Hematopoietic multipotent progenitor cell treated with erythropoietin and hydrocortisone succinate and interleukin-3 and kit ligand, for 6 days (in vitro differentiated cells): ENCODE measurements at regions not wholly inside any gene's neighbourhood (a gene's known extent, or its start where the extent isn't known, plus 50 kb on each side); places are given as distances from the start of the nearest gene placed in this dataset.

ENCODE experiments used
- DNase-seq: peaks from one replicate; pipeline ENCODE4 v3.0.0-alpha.2; 2015

- DNase-seq = no peak
These were observed 159.1 kb upstream of the CSF3R start for GRCh38 chr1:36641776-36642175.

GRCh38 chr1:36639461-36639860 lies 156.7 kb upstream of the CSF3R start:
- no peak for DNase-seq

GRCh38 chr1:36638268-36638667 lies 155.6 kb upstream of the CSF3R start:
- no peak for DNase-seq

GRCh38 chr1:36636206-36636605 lies 153.5 kb upstream of the CSF3R start:
- no peak for DNase-seq

GRCh38 chr1:36635284-36635683 lies 152.6 kb upstream of the CSF3R start:
- no peak for DNase-seq

GRCh38 chr1:36628804-36629203 lies 146.1 kb upstream of the CSF3R start:
- DNase-seq = no peak

- DNase-seq = no peak
These were observed 143.7 kb upstream of the CSF3R start for GRCh38 chr1:36626435-36626834.

GRCh38 chr1:36625935-36626310 lies 143.2 kb upstream of the CSF3R start:
- no peak for DNase-seq

- no peak for DNase-seq
These were observed 142.7 kb upstream of the CSF3R start for GRCh38 chr1:36625253-36625934.

GRCh38 chr1:36624466-36624865 lies 141.8 kb upstream of the CSF3R start:
- no peak for DNase-seq

- DNase-seq = peak; percentile 21
These were observed 140.3 kb upstream of the CSF3R start for GRCh38 chr1:36622741-36623648.

- no peak for DNase-seq
These were observed 138.8 kb upstream of the CSF3R start for GRCh38 chr1:36621531-36621930.

GRCh38 chr1:36620142-36620541 lies 137.4 kb upstream of the CSF3R start:
- no peak for DNase-seq

- no peak for DNase-seq
These were observed 132.3 kb upstream of the CSF3R start for GRCh38 chr1:36614991-36615390.

- DNase-seq = no peak
These were observed 131.9 kb upstream of the CSF3R start for GRCh38 chr1:36614571-36614970.

- DNase-seq = no peak
These were observed 131.0 kb upstream of the CSF3R start for GRCh38 chr1:36613721-36614120.

GRCh38 chr1:36612881-36613280 lies 130.2 kb upstream of the CSF3R start:
- no peak for DNase-seq

GRCh38 chr1:36612121-36612520 lies 129.4 kb upstream of the CSF3R start:
- DNase-seq = no peak

- peak; percentile 88 for DNase-seq
These were observed 126.7 kb upstream of the CSF3R start for GRCh38 chr1:36609241-36610027.

- DNase-seq = no peak
These were observed 125.6 kb upstream of the CSF3R start for GRCh38 chr1:36608272-36608671.

GRCh38 chr1:36607263-36607651 lies 124.5 kb upstream of the CSF3R start:
- no peak for DNase-seq

GRCh38 chr1:36606641-36607262 lies 124.0 kb upstream of the CSF3R start:
- no peak for DNase-seq
